8988T (cell line): ENCODE measurements at regions not wholly inside any gene's neighbourhood (a gene's known extent, or its start where the extent isn't known, plus 50 kb on each side); places are given as distances from the start of the nearest gene placed in this dataset.

Experiments used
- DNase-seq: peaks from one replicate; pipeline ENCODE4 v3.0.0; 2011

DNA sequence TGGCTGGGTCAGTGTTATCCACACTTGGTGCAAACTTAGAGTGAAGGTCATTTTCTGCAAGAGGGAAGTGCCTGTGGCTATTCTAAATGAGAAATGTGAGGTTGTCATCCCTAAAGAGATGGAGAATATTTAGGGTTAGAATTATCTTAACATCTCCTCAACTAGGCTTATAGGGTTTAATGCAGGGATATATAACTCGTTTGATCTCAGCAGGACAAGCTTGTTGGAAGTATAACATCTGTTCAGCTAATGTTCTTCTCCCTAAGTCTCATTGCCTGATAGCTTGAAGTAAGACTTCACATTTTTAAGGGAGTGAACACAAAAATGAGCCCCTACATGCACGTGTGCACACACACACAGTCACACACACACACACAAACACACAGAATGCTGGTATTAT, 75.9 kb upstream of the NRXN1 start:
- DNase-seq, result no peak

DNA sequence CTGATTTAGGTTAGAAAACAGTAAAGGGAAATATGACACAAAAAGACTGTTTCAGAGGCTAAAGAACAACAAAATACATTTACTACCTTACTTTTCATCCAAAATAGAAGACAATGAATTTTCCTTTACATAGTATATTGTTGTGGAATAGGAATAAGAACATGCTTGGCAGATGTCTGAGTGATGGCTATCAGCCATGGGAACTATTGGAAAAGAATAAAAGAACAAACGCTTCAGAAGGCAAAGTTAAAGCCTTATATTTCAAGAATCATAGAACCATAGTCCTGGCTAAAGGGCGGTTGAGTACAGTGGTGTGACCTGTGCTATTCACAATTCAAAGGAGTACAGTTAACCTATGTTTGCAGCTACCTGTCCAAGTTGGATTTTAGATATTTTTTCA, 73.9 kb upstream of the NRXN1 start:
- no peak for DNase-seq

DNA sequence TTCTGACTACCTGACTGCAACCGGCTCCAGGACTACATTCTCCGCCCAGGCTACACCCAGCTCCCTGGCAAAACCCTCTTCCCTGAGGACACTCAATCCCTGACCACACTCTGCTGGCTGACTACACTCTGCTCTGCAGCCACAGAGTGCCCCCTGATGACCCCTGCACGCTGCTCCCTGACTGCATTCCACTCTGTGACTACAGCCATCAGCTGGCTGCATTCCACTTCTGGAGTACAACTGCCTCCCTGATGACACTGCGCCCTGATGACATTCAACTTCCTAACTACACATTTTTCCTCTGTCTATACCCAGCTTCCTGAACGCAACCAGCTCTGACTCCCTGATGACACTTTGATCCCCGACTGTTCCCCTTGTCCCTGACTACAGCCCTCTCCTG, 71.3 kb upstream of the NRXN1 start:
- no peak for DNase-seq

DNA sequence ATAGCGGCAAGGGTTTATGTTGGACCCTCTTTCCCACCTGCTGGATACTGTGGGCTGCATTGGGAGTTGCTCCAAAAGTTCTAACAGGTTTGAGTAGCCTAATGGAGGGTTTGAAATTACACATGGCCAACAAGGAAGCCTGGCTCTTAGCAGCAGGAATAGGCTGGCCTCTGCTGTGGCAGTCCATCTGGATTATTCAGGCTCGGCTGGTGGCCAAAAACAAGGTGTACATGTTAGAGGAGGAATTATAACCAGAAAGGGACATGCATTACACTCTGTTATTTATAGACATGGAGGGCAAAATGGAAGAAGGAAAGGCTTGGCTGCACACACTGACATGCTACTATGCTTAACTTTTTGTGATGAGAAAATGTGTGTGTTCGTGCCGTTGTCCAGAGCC, 61.1 kb upstream of the NRXN1 start:
- DNase-seq, result no peak

DNA sequence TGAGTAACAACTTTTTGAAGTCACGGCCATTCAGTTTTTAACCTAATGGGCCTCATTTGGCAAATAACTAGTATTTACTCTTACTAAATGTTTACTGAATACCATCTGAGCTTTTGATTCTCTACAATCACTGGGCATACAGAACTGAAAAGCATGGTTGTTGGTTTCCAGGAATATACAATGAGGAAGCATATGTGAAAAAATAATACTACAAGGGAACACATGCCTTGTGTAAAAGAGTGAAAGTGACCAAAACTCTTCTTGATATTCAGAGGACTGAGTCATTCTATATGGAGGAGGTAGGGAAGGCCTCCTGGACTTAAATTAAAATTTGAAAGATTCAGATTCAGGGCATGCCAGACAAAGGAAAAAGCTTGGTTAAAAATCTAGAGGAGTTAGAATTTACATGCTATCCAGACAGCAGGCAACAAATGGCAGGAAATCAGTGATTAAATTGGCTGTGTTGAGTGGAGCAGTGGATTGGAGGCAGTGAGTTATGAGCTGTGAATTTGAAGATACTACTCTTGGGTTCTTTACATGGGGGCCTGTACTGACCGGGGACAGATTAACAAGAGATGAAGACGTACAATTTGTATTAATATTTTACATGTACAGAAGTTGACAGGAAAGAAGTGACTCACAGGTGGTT, 53.6 kb upstream of the NRXN1 start:
- no peak for DNase-seq

DNA sequence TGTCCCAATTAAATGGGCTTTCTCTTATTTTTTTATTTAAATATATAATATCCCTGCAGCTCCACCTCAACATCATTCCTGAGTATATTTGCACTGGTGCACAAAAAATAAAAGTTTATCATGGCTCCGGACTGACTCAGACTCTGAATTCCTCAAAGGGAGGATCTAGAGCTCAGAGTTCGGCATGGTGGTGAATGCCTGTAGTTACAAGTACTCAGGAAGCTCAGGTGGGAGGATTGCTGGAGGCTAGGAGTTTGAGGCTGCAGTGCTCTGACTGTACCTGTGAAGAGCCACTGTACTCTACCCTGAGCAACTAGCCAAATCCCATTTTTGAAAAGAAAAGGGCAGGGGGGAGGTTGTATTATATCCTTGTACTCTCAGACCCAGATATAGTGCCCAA, 52.8 kb upstream of the NRXN1 start:
- no peak for DNase-seq
